GM12878 (cell line): ENCODE measurements at regions not wholly inside any gene's neighbourhood (a gene's known extent, or its start where the extent isn't known, plus 50 kb on each side); places are given as distances from the start of the nearest gene placed in this dataset.

ENCODE experiments used
- ATAC-seq: fragments of 200-7000 bp; cut with Tn5 transposase; 3 replicates; pipeline ENCODE4 v1.9.1; 2020; ENCODE audit warnings: mild to moderate bottlenecking, moderate library complexity
- BruUV-seq: library from RNA; stranded (reverse); fragments of 400-500 nt; replicated peaks from 2 replicates; lab custom pipeline; 2021; lab: Mats Ljungman, UMichigan
- CTCF ChIA-PET: fragments of 300-600 bp; sonication (Branson Sonifier 250); formaldehyde crosslinking; extraction: SDS; loops from one replicate; lab custom pipeline; 2021; ENCODE audit warnings: inconsistent platforms; lab: Yijun Ruan, JAX
- POLR2A ChIA-PET: fragments of 350-600 bp; formaldehyde crosslinking; extraction: SDS; loops from one replicate; lab custom pipeline; 2021; ENCODE audit warnings: inconsistent platforms; lab: Charles Lee
- RAD21 ChIA-PET: fragments of 300-600 bp; sonication (Branson Sonifier 250); formaldehyde crosslinking; loops from one replicate; lab custom pipeline; 2023; ENCODE audit warnings: antibody characterized with exemption; ENCODE audit not compliant: unreplicated experiment; lab: Charles Lee
- SMC1A ChIA-PET: fragments of 300-600 bp; sonication (Branson Sonifier 250); formaldehyde crosslinking; loops from one replicate; lab custom pipeline; 2023; ENCODE audit not compliant: unreplicated experiment, uncharacterized antibody; lab: Charles Lee
- DNase-seq: peaks from one replicate; pipeline ENCODE4 v3.0.0-alpha.2; 2011; ENCODE audit warnings: low read depth, low spot score
- FAIRE-seq: peaks from 3 replicates; lab custom pipeline; 2011; peaks lifted over from hg19 to GRCh38; lab: Jason Lieb, UNC
- H2AFZ ChIP-seq: 2 replicates; pipeline ENCODE4 v1.6.0; 2011; ENCODE audit warnings: low read depth, low read length, control low read depth; ENCODE audit not compliant: control insufficient read depth
- H3K27ac ChIP-seq: 2 replicates; pipeline ENCODE4 v1.5.1; 2011; ENCODE audit warnings: control low read depth; ENCODE audit not compliant: control insufficient read depth, insufficient read depth
- H3K27me3 ChIP-seq, 2 experiments: replicated peaks in 1 of 2; 2 replicates each; pipeline versions ENCODE4 v1.6.0 to v1.6.1; 2011; ENCODE audit warnings: low read length in 1 of 2; ENCODE audit not compliant: control insufficient read depth in 2 of 2, insufficient read depth in 2 of 2
- H3K36me3 ChIP-seq, 2 experiments: 2 replicates each; pipeline ENCODE4 v1.5.1; 2011; ENCODE audit warnings: low read length in 1 of 2; ENCODE audit not compliant: control insufficient read depth in 2 of 2, insufficient read depth in 2 of 2
- H3K4me1 ChIP-seq: 2 replicates; pipeline ENCODE4 v1.6.1; 2011; ENCODE audit warnings: mild to moderate bottlenecking, low read length, moderate library complexity, mixed read lengths; ENCODE audit not compliant: control insufficient read depth, insufficient read depth
- H3K4me2 ChIP-seq: 2 replicates; pipeline ENCODE4 v1.6.0; 2011; ENCODE audit warnings: control low read depth; ENCODE audit not compliant: control insufficient read depth, insufficient read depth
- H3K4me3 ChIP-seq: fragments of 200-600 bp; sonication (generic); 2 replicates; pipeline ENCODE4 v1.5.1; 2016
- H3K79me2 ChIP-seq: 2 replicates; pipeline ENCODE4 v1.6.0; 2011; ENCODE audit warnings: low read length; ENCODE audit not compliant: control insufficient read depth, insufficient read depth
- H3K9ac ChIP-seq: 2 replicates; pipeline ENCODE4 v1.8.0; 2011; ENCODE audit warnings: low read length, control low read depth, mixed read lengths; ENCODE audit not compliant: control insufficient read depth, insufficient read depth
- H3K9me3 ChIP-seq: replicated peaks from 3 replicates; pipeline ENCODE4 v1.5.1; 2011; ENCODE audit warnings: mild to moderate bottlenecking, low read length; ENCODE audit not compliant: control insufficient read depth, insufficient read depth
- H4K20me1 ChIP-seq: 2 replicates; pipeline ENCODE4 v1.6.0; 2011; ENCODE audit not compliant: control insufficient read depth, insufficient read depth
- CBFB ChIP-seq: IDR thresholded peaks from 2 replicates; pipeline ENCODE4 v1.6.1; 2016; ENCODE audit warnings: antibody characterized with exemption, low read depth
- CHD4 ChIP-seq: fragments of 200-600 bp; sonication (generic); IDR thresholded peaks from 2 replicates; pipeline ENCODE4 v1.6.1; 2016; ENCODE audit warnings: mild to moderate bottlenecking
- CREB1 ChIP-seq: IDR thresholded peaks from 2 replicates; pipeline ENCODE4 v1.6.1; 2012; ENCODE audit warnings: low read depth, mild to moderate bottlenecking, inconsistent platforms
- E2F8 ChIP-seq: fragments of 450-650 bp; IDR thresholded peaks from 2 replicates; pipeline ENCODE4 v1.6.1; 2018; ENCODE audit warnings: mild to moderate bottlenecking, low read depth, moderate library complexity; ENCODE audit not compliant: partially characterized antibody
- IRF5 ChIP-seq: fragments of 450-650 bp; IDR thresholded peaks from 2 replicates; pipeline ENCODE4 v1.6.1; 2017; ENCODE audit warnings: borderline replicate concordance
- JUNB ChIP-seq: IDR thresholded peaks from 2 replicates; pipeline ENCODE4 v1.6.1; 2016; ENCODE audit warnings: antibody characterized with exemption, mild to moderate bottlenecking
- LARP7 ChIP-seq: fragments of 450-650 bp; IDR thresholded peaks from 2 replicates; pipeline ENCODE4 v1.6.1; 2017; ENCODE audit warnings: mild to moderate bottlenecking
- MAX ChIP-seq: IDR thresholded peaks from 2 replicates; pipeline ENCODE4 v1.6.1; 2012; ENCODE audit warnings: low read depth, low read length, improper control_type of control experiment
- NFYA ChIP-seq: IDR thresholded peaks from 2 replicates; pipeline ENCODE4 v1.6.1; 2011; ENCODE audit warnings: low read depth, mild to moderate bottlenecking, low read length, improper control_type of control experiment, borderline replicate concordance
- NRF1 ChIP-seq: conservative IDR thresholded peaks from 2 replicates; pipeline ENCODE4 v1.6.1; 2011; ENCODE audit warnings: mild to moderate bottlenecking, low read depth, low read length, improper control_type of control experiment
- POLR2AphosphoS5 ChIP-seq: IDR thresholded peaks from 2 replicates; pipeline ENCODE4 v1.6.1; 2011; ENCODE audit warnings: mild to moderate bottlenecking, low read length, inconsistent platforms
- RELA ChIP-seq: fragments of 450-650 bp; IDR thresholded peaks from 2 replicates; pipeline ENCODE4 v1.8.0; 2014; ENCODE audit warnings: borderline replicate concordance; ENCODE audit not compliant: partially characterized antibody
- RUNX3 ChIP-seq: IDR thresholded peaks from 2 replicates; pipeline ENCODE4 v1.6.1; 2012; ENCODE audit warnings: low read length, inconsistent platforms
- SMARCA5 ChIP-seq: fragments of 450-650 bp; IDR thresholded peaks from 2 replicates; pipeline ENCODE4 v1.6.1; 2017; ENCODE audit warnings: mild to moderate bottlenecking
- STAT3 ChIP-seq: IDR thresholded peaks from 2 replicates; pipeline ENCODE4 v1.6.1; 2011; ENCODE audit warnings: low read depth, low read length, improper control_type of control experiment
- TARDBP ChIP-seq: IDR thresholded peaks from 2 replicates; pipeline ENCODE4 v1.6.1; 2016; ENCODE audit warnings: borderline replicate concordance
- YY1 ChIP-seq: IDR thresholded peaks from 2 replicates; pipeline ENCODE4 v1.6.1; 2011; ENCODE audit warnings: low read depth, mild to moderate bottlenecking, low read length
- WGBS: methylation state at CpG from one replicate; pipeline ENCODE4 v1.1.6; 2016; ENCODE audit warnings: low lambda C conversion rate; ENCODE audit not compliant: insufficient replicate concordance, insufficient coverage; ENCODE audit errors: missing lambda C conversion rate; 5-methylcytosine and 5-hydroxymethylcytosine counted together
- in situ Hi-C: fragments of 300-500 bp; cut with MboI; formaldehyde crosslinking; loops from 9 replicates; pipeline ENCODE4 v1.14.3; 2018; ENCODE audit warnings: mixed read lengths
- intact Hi-C: fragments of 100-400 bp; cut with micrococcal nuclease; formaldehyde crosslinking; loops from one replicate; pipeline ENCODE4 v1.14.2; 2022; ENCODE audit not compliant: unreplicated experiment

GRCh38 chr18:69267895-69268294 is 132.8 kb upstream of the DOK6 start (continued):
- TF ChIP-seq CBFB (no peak), RUNX3 (no peak), SMARCA5 (no peak)

GRCh38 chr18:69282371-69282770 is 118.3 kb upstream of the DOK6 start:
- no peaks in the 10 kb centered on the region for H3K36me3 ChIP-seq
- no peaks in the 10 kb centered on the region for H3K4me1 ChIP-seq
- FAIRE-seq (no peak), DNase-seq (no peak), ATAC-seq (no peak)
- H3K4me3 ChIP-seq = no peak overlapping the region
- intact Hi-C loops = no loop called here
- no peak overlapping the region for H2AFZ ChIP-seq
- WGBS = 31% methylated on average over 3 of the region's 3 CpGs
- BruUV-seq = no TSS peak
- no peaks in the 10 kb centered on the region for H4K20me1 ChIP-seq
- no peaks in the 10 kb centered on the region for H3K79me2 ChIP-seq
- H3K27ac ChIP-seq = no peak overlapping the region
- no peaks in the 10 kb centered on the region for H3K9me3 ChIP-seq
- H3K4me2 ChIP-seq = no peak overlapping the region
- H3K9ac ChIP-seq = no peak overlapping the region
- H3K27me3 ChIP-seq = no peaks in the 10 kb centered on the region
- ChIA-PET RAD21 (no interaction called here), POLR2A (no interaction called here), CTCF (interaction anchor here (0.6 kb wide), 1 partner anchor 53 kb away, joined by 3 read pairs; no protein-coding TSS in a partner anchor), SMC1A (no interaction called here)
- in situ Hi-C loops = no loop called here
- TF ChIP-seq TARDBP = no peak
- no peak for TF ChIP-seq RELA
- TF ChIP-seq NFYA = no peak
- TF ChIP-seq IRF5 = no peak
- no peak for TF ChIP-seq CHD4
- TF ChIP-seq JUNB = no peak
- no peak for TF ChIP-seq POLR2AphosphoS5
- no peak for TF ChIP-seq NRF1
- no peak for TF ChIP-seq CREB1
- no peak for TF ChIP-seq E2F8
- no peak for TF ChIP-seq MAX
- TF ChIP-seq STAT3 = no peak
- no peak for TF ChIP-seq YY1
- TF ChIP-seq LARP7 = no peak
